ENCODE measurements at regions not wholly inside any gene's neighbourhood (a gene's known extent, or its start where the extent isn't known, plus 50 kb on each side); places are given as distances from the start of the nearest gene placed in this dataset.

GRCh38 chr1:90561103-90561783 lies 155.9 kb downstream of the BARHL2 start:
- H3K36me3 ChIP-seq (ENCODE audit: insufficient read depth, low read length) = no peaks in the 10 kb centered on the region
- H3K27me3 ChIP-seq (ENCODE audit: insufficient read depth, low read length) = no peaks in the 10 kb centered on the region
- H2AFZ ChIP-seq (ENCODE audit: low read length, unreplicated experiment) = no peak overlapping the region
- H3K27ac ChIP-seq (ENCODE audit: low read depth, low read length) = no peak overlapping the region
- H3K4me3 ChIP-seq (ENCODE audit: low read depth, low read length) = no peak overlapping the region
- no peaks in the 10 kb centered on the region for H3K4me1 ChIP-seq (ENCODE audit: control insufficient read depth, insufficient read depth, low read length, unreplicated experiment)
- no peaks in the 10 kb centered on the region for H3K79me2 ChIP-seq (ENCODE audit: control insufficient read depth, insufficient read depth, low read length, unreplicated experiment)

DNA sequence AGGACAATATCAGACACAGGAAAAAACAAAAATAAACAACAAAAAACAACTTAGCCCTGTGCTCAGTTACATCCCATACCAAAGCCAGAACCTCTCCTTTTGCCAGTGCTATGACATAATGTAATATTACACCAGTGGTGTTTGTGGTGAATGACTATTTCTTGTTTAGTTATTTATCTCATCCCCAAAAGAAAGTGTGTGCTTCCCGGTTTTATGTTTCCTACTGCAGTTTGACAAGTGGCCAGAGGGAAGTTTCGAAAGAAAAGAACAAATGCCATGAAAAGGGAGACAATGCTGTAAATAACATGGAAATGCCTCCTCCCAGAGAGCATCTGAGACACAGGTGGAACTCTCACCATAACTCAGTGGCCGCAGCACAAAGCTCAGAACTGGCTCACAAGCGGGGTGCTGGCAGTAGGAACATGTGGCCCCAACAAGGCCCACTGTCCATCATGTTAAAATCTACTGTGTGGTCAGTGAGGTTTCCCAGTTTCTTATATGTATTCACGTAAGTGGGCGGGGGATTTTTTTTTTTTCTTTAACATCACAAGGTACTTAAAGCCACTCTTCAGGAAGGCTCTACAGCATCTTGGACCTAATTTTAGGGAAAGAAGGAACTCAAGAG lies 158.2 kb downstream of the BARHL2 start:
- H2AFZ ChIP-seq (ENCODE audit: low read length, unreplicated experiment) = no peak overlapping the region
- no peak overlapping the region for H3K27ac ChIP-seq (ENCODE audit: low read depth, low read length)
- H3K36me3 ChIP-seq (ENCODE audit: insufficient read depth, low read length) = no peaks in the 10 kb centered on the region
- no peaks in the 10 kb centered on the region for H3K79me2 ChIP-seq (ENCODE audit: control insufficient read depth, insufficient read depth, low read length, unreplicated experiment)
- no peaks in the 10 kb centered on the region for H3K4me1 ChIP-seq (ENCODE audit: control insufficient read depth, insufficient read depth, low read length, unreplicated experiment)
- H3K27me3 ChIP-seq (ENCODE audit: insufficient read depth, low read length) = no peaks in the 10 kb centered on the region
- H3K4me3 ChIP-seq (ENCODE audit: low read depth, low read length) = no peak overlapping the region

- no peaks in the 10 kb centered on the region for H3K36me3 ChIP-seq (ENCODE audit: insufficient read depth, low read length)
- no peaks in the 10 kb centered on the region for H3K79me2 ChIP-seq (ENCODE audit: control insufficient read depth, insufficient read depth, low read length, unreplicated experiment)
- no peaks in the 10 kb centered on the region for H3K4me1 ChIP-seq (ENCODE audit: control insufficient read depth, insufficient read depth, low read length, unreplicated experiment)
- no peaks in the 10 kb centered on the region for H3K27me3 ChIP-seq (ENCODE audit: insufficient read depth, low read length)
- H3K4me3 ChIP-seq (ENCODE audit: low read depth, low read length) = no peak overlapping the region
- H3K27ac ChIP-seq (ENCODE audit: low read depth, low read length) = no peak overlapping the region
- no peak overlapping the region for H2AFZ ChIP-seq (ENCODE audit: low read length, unreplicated experiment)
These were observed 159.0 kb downstream of the BARHL2 start for GRCh38 chr1:90558126-90558525.

DNA sequence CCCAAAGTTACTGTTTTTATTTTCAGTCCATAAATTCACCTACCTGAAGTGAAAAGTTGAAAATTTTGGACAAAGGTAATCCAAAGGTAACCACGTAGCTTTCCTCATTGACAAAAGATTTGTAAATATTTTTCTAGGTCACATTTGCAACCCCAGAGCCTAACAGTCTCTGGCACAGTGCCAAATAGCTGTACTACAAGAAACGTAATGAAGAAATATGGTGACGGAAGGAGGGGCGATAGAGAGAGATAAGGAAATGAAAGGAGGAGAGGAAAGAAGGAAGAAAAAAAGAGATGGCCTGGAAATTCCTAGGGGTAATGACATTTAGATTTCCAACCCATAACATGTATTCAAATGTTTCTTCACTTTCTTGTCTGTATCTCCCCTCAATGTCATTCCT lies 159.4 kb downstream of the BARHL2 start:
- no peaks in the 10 kb centered on the region for H3K4me1 ChIP-seq (ENCODE audit: control insufficient read depth, insufficient read depth, low read length, unreplicated experiment)
- H3K27ac ChIP-seq (ENCODE audit: low read depth, low read length) = no peak overlapping the region
- no peak overlapping the region for H2AFZ ChIP-seq (ENCODE audit: low read length, unreplicated experiment)
- H3K79me2 ChIP-seq (ENCODE audit: control insufficient read depth, insufficient read depth, low read length, unreplicated experiment) = no peaks in the 10 kb centered on the region
- no peaks in the 10 kb centered on the region for H3K27me3 ChIP-seq (ENCODE audit: insufficient read depth, low read length)
- no peaks in the 10 kb centered on the region for H3K36me3 ChIP-seq (ENCODE audit: insufficient read depth, low read length)
- no peak overlapping the region for H3K4me3 ChIP-seq (ENCODE audit: low read depth, low read length)

DNA sequence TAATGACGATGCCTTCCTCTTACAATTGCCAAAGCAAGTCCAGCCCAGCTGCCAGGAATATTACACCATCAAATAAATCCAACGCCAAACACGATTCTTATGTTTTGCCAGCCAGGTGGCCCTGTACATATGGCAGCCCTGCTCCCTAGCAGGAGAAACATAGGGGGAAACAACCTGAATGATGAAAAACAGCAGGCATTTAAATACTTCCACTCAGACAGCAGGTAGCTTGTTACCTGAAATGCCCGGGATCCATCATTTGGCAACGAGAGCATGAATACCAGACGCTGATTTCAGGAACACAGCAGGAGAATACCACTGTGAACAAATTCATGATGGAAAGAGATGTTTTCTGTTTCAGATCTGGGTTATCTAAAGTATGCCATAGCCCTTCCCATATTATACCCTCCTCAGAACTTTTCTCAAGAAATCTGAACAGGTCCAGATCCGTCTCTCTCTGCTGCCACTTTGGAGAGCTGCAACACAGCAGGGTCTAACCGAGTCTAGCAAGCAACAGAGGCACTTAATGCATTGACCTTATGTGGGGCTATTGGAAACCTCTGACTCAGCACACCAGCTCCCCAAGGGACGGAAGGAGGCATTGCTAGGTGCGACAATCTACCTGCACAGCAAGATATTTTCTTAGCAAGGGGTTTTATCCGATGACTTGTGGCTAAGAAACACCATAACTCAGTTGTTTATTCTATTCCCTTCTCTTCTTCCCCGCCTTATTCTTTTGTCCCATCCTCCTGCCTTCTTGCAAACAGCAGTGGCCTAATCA lies 166.3 kb downstream of the BARHL2 start:
- H3K27ac ChIP-seq (ENCODE audit: low read depth, low read length) = no peak overlapping the region
- no peak overlapping the region for H3K4me3 ChIP-seq (ENCODE audit: low read depth, low read length)
- no peaks in the 10 kb centered on the region for H3K36me3 ChIP-seq (ENCODE audit: insufficient read depth, low read length)
- no peaks in the 10 kb centered on the region for H3K4me1 ChIP-seq (ENCODE audit: control insufficient read depth, insufficient read depth, low read length, unreplicated experiment)
- H3K79me2 ChIP-seq (ENCODE audit: control insufficient read depth, insufficient read depth, low read length, unreplicated experiment) = no peaks in the 10 kb centered on the region
- H2AFZ ChIP-seq (ENCODE audit: low read length, unreplicated experiment) = no peak overlapping the region
- no peaks in the 10 kb centered on the region for H3K27me3 ChIP-seq (ENCODE audit: insufficient read depth, low read length)

GRCh38 chr1:90544356-90544755 lies 172.7 kb downstream of the BARHL2 start:
- Histone ChIP-seq H2AFZ (ENCODE audit: low read length, unreplicated experiment) (no peak overlapping the region), H3K27ac (ENCODE audit: low read depth, low read length) (no peak overlapping the region), H3K4me3 (ENCODE audit: low read depth, low read length) (no peak overlapping the region), H3K79me2 (ENCODE audit: control insufficient read depth, insufficient read depth, low read length, unreplicated experiment) (no peaks in the 10 kb centered on the region), H3K4me1 (ENCODE audit: control insufficient read depth, insufficient read depth, low read length, unreplicated experiment) (no peaks in the 10 kb centered on the region), H3K27me3 (ENCODE audit: insufficient read depth, low read length) (no peaks in the 10 kb centered on the region), H3K36me3 (ENCODE audit: insufficient read depth, low read length) (no peaks in the 10 kb centered on the region)

DNA sequence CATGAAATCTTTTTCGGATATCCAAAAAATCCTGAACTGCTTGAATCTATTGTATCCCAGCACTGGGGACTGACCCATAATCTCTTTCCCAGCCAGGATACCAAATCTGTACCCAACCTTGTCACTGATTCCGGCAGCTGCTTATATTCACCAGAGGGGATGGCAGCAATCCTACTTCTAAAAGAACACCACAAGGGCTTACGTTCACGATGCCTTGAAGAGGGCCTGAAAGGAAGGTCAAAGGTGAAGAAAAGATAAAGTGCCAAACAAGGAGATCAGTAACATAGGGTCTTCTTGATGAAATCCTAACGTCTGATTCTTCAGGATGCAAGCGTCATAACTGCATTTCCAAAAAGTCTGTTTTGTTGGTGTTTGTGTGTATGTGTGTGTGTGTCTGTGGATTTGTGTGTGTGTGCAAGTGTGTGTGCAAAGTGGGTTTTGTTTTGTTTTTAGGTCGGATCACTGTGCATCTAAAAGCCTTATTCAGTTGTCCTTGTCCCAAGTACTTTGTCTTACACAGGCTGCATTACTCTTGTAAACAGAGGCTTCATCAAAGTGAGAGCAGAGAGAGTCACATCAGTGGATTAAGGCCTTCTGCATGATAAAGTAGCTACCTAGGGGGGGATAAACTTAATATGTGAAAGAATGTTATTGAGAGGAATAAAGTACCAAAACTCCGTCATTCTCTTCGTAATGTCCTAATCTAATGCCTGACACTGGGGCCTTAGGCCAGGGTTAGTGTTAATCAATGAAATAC lies 179.3 kb downstream of the BARHL2 start:
- Histone ChIP-seq H3K4me3 (ENCODE audit: low read depth, low read length) (no peak overlapping the region), H3K27me3 (ENCODE audit: insufficient read depth, low read length) (no peaks in the 10 kb centered on the region; the same call in none of the 2 replicates), H2AFZ (ENCODE audit: low read length, unreplicated experiment) (no peak overlapping the region), H3K4me1 (ENCODE audit: control insufficient read depth, insufficient read depth, low read length, unreplicated experiment) (no peaks in the 10 kb centered on the region), H3K36me3 (ENCODE audit: insufficient read depth, low read length) (no peaks in the 10 kb centered on the region), H3K79me2 (ENCODE audit: control insufficient read depth, insufficient read depth, low read length, unreplicated experiment) (no peaks in the 10 kb centered on the region), H3K27ac (ENCODE audit: low read depth, low read length) (no peak overlapping the region)

GRCh38 chr1:90534663-90535295 lies 182.3 kb downstream of the BARHL2 start:
- Histone ChIP-seq H3K27me3 (ENCODE audit: insufficient read depth, low read length) (no peaks in the 10 kb centered on the region; the same call in none of the 2 replicates), H3K27ac (ENCODE audit: low read depth, low read length) (no peak overlapping the region), H3K4me3 (ENCODE audit: low read depth, low read length) (no peak overlapping the region), H3K79me2 (ENCODE audit: control insufficient read depth, insufficient read depth, low read length, unreplicated experiment) (no peaks in the 10 kb centered on the region), H2AFZ (ENCODE audit: low read length, unreplicated experiment) (no peak overlapping the region), H3K36me3 (ENCODE audit: insufficient read depth, low read length) (no peaks in the 10 kb centered on the region), H3K4me1 (ENCODE audit: control insufficient read depth, insufficient read depth, low read length, unreplicated experiment) (no peaks in the 10 kb centered on the region)

GRCh38 chr1:90534116-90534515 lies 183.0 kb downstream of the BARHL2 start:
- Histone ChIP-seq H2AFZ (ENCODE audit: low read length, unreplicated experiment) (no peak overlapping the region), H3K36me3 (ENCODE audit: insufficient read depth, low read length) (no peaks in the 10 kb centered on the region), H3K27me3 (ENCODE audit: insufficient read depth, low read length) (no peaks in the 10 kb centered on the region; the same call in none of the 2 replicates), H3K27ac (ENCODE audit: low read depth, low read length) (no peak overlapping the region), H3K79me2 (ENCODE audit: control insufficient read depth, insufficient read depth, low read length, unreplicated experiment) (no peaks in the 10 kb centered on the region), H3K4me1 (ENCODE audit: control insufficient read depth, insufficient read depth, low read length, unreplicated experiment) (no peaks in the 10 kb centered on the region), H3K4me3 (ENCODE audit: low read depth, low read length) (no peak overlapping the region)

DNA sequence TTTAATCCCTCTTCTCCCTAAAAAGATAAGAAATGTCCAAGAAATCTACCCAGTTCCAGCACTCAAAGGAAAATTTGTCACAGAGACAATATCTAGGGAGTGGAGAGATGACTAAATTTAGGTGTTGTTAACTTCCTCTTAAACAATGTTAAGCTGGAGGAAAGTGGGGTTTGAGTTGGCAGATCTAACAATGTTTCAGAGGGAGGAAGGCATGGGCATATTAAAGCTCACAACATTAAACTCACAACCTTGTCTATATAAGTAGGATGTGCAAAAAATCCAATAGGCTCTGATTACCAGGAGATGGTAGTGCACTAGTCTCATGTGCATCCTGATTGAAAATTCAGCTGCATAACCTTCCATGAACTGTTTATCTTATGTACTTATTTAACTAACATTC lies 190.1 kb downstream of the BARHL2 start:
- Histone ChIP-seq H3K36me3 (ENCODE audit: insufficient read depth, low read length) (no peaks in the 10 kb centered on the region), H2AFZ (ENCODE audit: low read length, unreplicated experiment) (no peak overlapping the region), H3K79me2 (ENCODE audit: control insufficient read depth, insufficient read depth, low read length, unreplicated experiment) (no peaks in the 10 kb centered on the region), H3K27me3 (ENCODE audit: insufficient read depth, low read length) (no peaks in the 10 kb centered on the region), H3K4me3 (ENCODE audit: low read depth, low read length) (no peak overlapping the region), H3K4me1 (ENCODE audit: control insufficient read depth, insufficient read depth, low read length, unreplicated experiment) (no peaks in the 10 kb centered on the region), H3K27ac (ENCODE audit: low read depth, low read length) (no peak overlapping the region)
